ENCODE measurements at regions not wholly inside any gene's neighbourhood (a gene's known extent, or its start where the extent isn't known, plus 50 kb on each side); places are given as distances from the start of the nearest gene placed in this dataset.

- TF ChIP-seq CTCF (IDR thresholded peaks at IDR 0.05 in 8 of 11, conservative IDR thresholded peaks at IDR 0.05 in 3 of 11) (no peak), POLR2A (IDR thresholded peaks at IDR 0.05) (no peak)
Observed at GRCh38 chr12:126898562-126898961, 1368.4 kb upstream of the TMEM132C start.
